ENCODE measurements at regions not wholly inside any gene's neighbourhood (a gene's known extent, or its start where the extent isn't known, plus 50 kb on each side); places are given as distances from the start of the nearest gene placed in this dataset.

DNA sequence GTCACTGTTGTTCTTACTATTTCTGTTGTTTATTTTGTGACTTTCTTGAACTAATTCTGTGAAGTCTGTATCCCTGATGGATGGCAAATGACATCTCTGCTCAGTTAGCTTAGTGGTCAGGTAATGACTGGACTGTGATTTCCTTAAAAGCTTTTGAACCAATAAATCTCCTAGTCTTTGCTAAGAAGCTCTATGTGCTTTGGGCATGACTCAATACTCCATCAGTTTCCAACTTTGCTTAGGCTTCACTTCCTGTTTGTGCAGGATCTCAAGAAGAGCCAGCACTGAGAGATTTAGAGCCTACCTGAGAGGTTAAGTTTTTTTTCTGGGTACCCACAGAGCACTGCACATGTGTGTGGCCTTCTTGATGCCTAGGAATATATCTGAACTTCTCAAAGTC is 329.7 kb upstream of the HTR2A start:
- H3K27me3 Mint-ChIP-seq (ENCODE audit: low read depth in 3 of 3): peaks cover 0 to 2% (median 2%) of the 10 kb centered on the region in 3 donors

DNA sequence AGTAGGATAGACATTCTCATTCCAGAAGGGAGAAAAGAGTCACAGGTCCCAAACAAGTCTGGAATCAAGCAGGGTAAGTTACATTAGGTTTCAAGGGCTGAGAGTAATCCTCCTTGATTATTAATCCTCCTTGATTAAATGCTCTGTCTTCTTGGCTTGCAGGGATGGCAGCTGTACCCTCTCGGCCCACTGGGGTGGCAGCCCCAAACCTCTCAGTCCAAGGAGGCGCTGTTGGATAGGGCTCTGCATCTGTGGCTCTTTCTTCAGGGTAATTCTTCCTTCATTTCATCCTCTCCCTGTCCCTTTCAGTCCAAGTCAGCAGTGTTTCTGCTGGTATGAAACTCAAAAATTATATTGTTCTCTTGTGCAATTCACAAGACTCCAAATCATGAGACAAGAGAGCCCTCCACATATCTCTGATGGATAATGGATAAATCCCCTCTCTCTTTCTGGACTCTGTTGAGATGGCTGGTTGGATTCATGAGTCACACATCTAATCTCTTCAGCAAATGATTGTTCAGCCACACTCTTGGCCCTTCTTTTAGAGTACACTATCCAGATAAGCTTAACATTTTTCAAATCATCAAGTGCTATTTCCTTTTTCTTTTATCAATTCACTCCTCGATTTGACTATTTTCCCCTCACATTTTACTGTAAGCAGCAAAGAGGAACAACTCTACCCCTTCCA is 323.7 kb upstream of the HTR2A start:
- Mint-ChIP-seq H3K27me3 (ENCODE audit: low read depth in 3 of 3) (peaks cover 0 to 3% (median 2%) of the 10 kb centered on the region in 3 donors), H3K4me1 (no peaks in the 10 kb centered on the region), H3K9me3 (peaks cover 0 to 6% (median 1%) of the 10 kb centered on the region in 7 donors), H3K4me3 (no peak overlapping the region), H3K27ac (no peak overlapping the region), H3K36me3 (no peaks in the 10 kb centered on the region)
- H4K20me1 ChIP-seq (ENCODE audit: insufficient read depth, low read length): no peaks in the 10 kb centered on the region
- no peaks in the 10 kb centered on the region for H3K36me3 ChIP-seq (replicated peaks in 1 of 2; ENCODE audit: control insufficient read depth in 1 of 2, insufficient read depth in 2 of 2, low read length in 2 of 2)
- DNase-seq: no peak
- TF ChIP-seq, protein P1, sequence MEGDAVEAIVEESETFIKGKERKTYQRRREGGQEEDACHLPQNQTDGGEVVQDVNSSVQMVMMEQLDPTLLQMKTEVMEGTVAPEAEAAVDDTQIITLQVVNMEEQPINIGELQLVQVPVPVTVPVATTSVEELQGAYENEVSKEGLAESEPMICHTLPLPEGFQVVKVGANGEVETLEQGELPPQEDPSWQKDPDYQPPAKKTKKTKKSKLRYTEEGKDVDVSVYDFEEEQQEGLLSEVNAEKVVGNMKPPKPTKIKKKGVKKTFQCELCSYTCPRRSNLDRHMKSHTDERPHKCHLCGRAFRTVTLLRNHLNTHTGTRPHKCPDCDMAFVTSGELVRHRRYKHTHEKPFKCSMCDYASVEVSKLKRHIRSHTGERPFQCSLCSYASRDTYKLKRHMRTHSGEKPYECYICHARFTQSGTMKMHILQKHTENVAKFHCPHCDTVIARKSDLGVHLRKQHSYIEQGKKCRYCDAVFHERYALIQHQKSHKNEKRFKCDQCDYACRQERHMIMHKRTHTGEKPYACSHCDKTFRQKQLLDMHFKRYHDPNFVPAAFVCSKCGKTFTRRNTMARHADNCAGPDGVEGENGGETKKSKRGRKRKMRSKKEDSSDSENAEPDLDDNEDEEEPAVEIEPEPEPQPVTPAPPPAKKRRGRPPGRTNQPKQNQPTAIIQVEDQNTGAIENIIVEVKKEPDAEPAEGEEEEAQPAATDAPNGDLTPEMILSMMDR (IDR thresholded peaks at IDR 0.05): no peak
- WGBS (ENCODE audit: insufficient coverage): 95% methylated on average over 3 of the region's 3 CpGs
- no peak overlapping the region for H3K4me2 ChIP-seq (replicated peaks; ENCODE audit: extremely low read depth, low read length, poor library complexity, severe bottlenecking)
- H3K9ac ChIP-seq (ENCODE audit: insufficient read depth, low read length, poor library complexity, severe bottlenecking): no peak overlapping the region
- H3K79me2 ChIP-seq (ENCODE audit: insufficient read depth, low read length): no peaks in the 10 kb centered on the region
- intact Hi-C loops (cut with micrococcal nuclease): no loop called here
- no peaks in the 10 kb centered on the region for H3K27me3 ChIP-seq (ENCODE audit: control insufficient read depth in 2 of 2, insufficient read depth in 2 of 2, low read length in 2 of 2)
- H2AFZ ChIP-seq (ENCODE audit: insufficient read depth, low read depth, low read length, poor library complexity, severe bottlenecking): no peak overlapping the region
- no peak overlapping the region for H3K27ac ChIP-seq (ENCODE audit: low read depth in 1 of 2, low read length in 2 of 2)
- H3K4me3 ChIP-seq (replicated peaks in 1 of 3; ENCODE audit: low read depth in 2 of 3, low read length in 3 of 3): no peak overlapping the region
- H3K4me1 ChIP-seq (ENCODE audit: control insufficient read depth in 1 of 2, insufficient read depth in 2 of 2, low read length in 2 of 2): no peaks in the 10 kb centered on the region
- no peaks in the 10 kb centered on the region for H3K9me3 ChIP-seq (replicated peaks in 1 of 2; ENCODE audit: control insufficient read depth in 1 of 2, insufficient read depth in 1 of 2, low read length in 2 of 2)

More for the DNA sequence above, 329.7 kb upstream of the HTR2A start:
- DNase-seq: no peak
- Histone ChIP-seq H4K20me1 (ENCODE audit: insufficient read depth, low read length) (no peaks in the 10 kb centered on the region), H2AFZ (ENCODE audit: insufficient read depth, low read depth, low read length, poor library complexity, severe bottlenecking) (no peak overlapping the region), H3K9ac (ENCODE audit: insufficient read depth, low read length, poor library complexity, severe bottlenecking) (no peak overlapping the region), H3K4me2 (replicated peaks; ENCODE audit: extremely low read depth, low read length, poor library complexity, severe bottlenecking) (no peak overlapping the region), H3K4me1 (ENCODE audit: control insufficient read depth in 1 of 2, insufficient read depth in 2 of 2, low read length in 2 of 2) (no peaks in the 10 kb centered on the region), H3K36me3 (replicated peaks in 1 of 2; ENCODE audit: control insufficient read depth in 1 of 2, insufficient read depth in 2 of 2, low read length in 2 of 2) (no peaks in the 10 kb centered on the region), H3K79me2 (ENCODE audit: insufficient read depth, low read length) (no peaks in the 10 kb centered on the region), H3K27me3 (ENCODE audit: control insufficient read depth in 2 of 2, insufficient read depth in 2 of 2, low read length in 2 of 2) (no peaks in the 10 kb centered on the region), H3K9me3 (replicated peaks in 1 of 2; ENCODE audit: control insufficient read depth in 1 of 2, insufficient read depth in 1 of 2, low read length in 2 of 2) (peaks cover 0 to 3% of the 10 kb centered on the region in 2 donors), H3K27ac (ENCODE audit: low read depth in 1 of 2, low read length in 2 of 2) (no peak overlapping the region), H3K4me3 (replicated peaks in 1 of 3; ENCODE audit: low read depth in 2 of 3, low read length in 3 of 3) (no peak overlapping the region)
- H3K36me3 Mint-ChIP-seq: no peaks in the 10 kb centered on the region
- TF ChIP-seq, protein P1 (IDR thresholded peaks at IDR 0.05): no peak
- H3K9me3 Mint-ChIP-seq: peaks cover 4 to 21% (median 16%) of the 10 kb centered on the region in 7 donors
- intact Hi-C loops (cut with micrococcal nuclease): no loop called here
- H3K4me3 Mint-ChIP-seq: no peak overlapping the region
- no peak overlapping the region for H3K27ac Mint-ChIP-seq
- H3K4me1 Mint-ChIP-seq: no peaks in the 10 kb centered on the region
